ENCODE measurements at regions not wholly inside any gene's neighbourhood (a gene's known extent, or its start where the extent isn't known, plus 50 kb on each side); places are given as distances from the start of the nearest gene placed in this dataset.

- Mint-ChIP-seq H3K9me3 (no peaks in the 10 kb centered on the region), H3K36me3 (no peaks in the 10 kb centered on the region), H3K27me3 (peaks cover 21% of the 10 kb centered on the region), H3K27ac (no peak overlapping the region), H3K4me3 (peak overlapping the region in 1 of 4 donors; percentile 26), H3K4me1 (peaks cover 0 to 31% (median under 1%) of the 10 kb centered on the region in 4 donors)
- ATAC-seq (ENCODE audit: low read depth in 2 of 2) = no peak
- DNase-seq = no peak
- H3K27ac ChIP-seq (ENCODE audit: insufficient read depth, low read length, poor library complexity, severe bottlenecking) = no peak overlapping the region
- H3K9me3 ChIP-seq (ENCODE audit: control insufficient read depth in 2 of 2, low read length in 2 of 2) = no peaks in the 10 kb centered on the region
- H3K36me3 ChIP-seq (ENCODE audit: control insufficient read depth, insufficient read depth, low read length) = no peaks in the 10 kb centered on the region
- H3K4me3 ChIP-seq (ENCODE audit: low read depth, low read length) = no peak overlapping the region
- peaks cover 2% of the 10 kb centered on the region for H3K27me3 ChIP-seq (ENCODE audit: control insufficient read depth, insufficient read depth, low read length)
- H3K4me1 ChIP-seq (ENCODE audit: control insufficient read depth, insufficient read depth, low read length, poor library complexity, severe bottlenecking) = no peaks in the 10 kb centered on the region
Measured at GRCh38 chr3:44058868-44059203, 182.8 kb upstream of the TOPAZ1 start.

DNA sequence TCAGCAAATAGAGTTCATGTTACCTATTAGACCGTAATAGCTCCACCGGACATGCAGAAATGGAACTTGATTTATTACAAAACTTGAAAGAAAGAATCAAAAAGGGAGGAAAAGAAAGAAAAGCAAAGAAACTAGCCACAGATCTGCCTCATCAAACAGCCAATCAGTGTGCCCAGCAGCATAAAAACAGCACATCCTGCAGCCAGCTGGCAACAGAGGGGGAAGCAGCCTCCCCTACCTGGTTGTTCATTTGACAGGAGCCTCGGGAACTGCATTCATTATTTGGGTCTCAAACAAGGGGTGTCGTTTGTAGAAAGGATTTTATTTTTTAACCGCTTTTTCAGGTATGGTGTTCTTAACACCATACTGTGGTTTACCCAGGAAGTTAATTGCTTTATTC lies 181.5 kb upstream of the TOPAZ1 start:
- no peaks in the 10 kb centered on the region for H3K4me1 ChIP-seq (ENCODE audit: control insufficient read depth, insufficient read depth, low read length, poor library complexity, severe bottlenecking)
- H3K27ac ChIP-seq (ENCODE audit: insufficient read depth, low read length, poor library complexity, severe bottlenecking) = no peak overlapping the region
- H3K27me3 ChIP-seq (ENCODE audit: control insufficient read depth, insufficient read depth, low read length) = peaks cover 2% of the 10 kb centered on the region
- Mint-ChIP-seq H3K27ac (no peak overlapping the region), H3K27me3 (peaks cover 22% of the 10 kb centered on the region), H3K4me3 (peak overlapping the region in 1 of 4 donors; percentile 10), H3K36me3 (no peaks in the 10 kb centered on the region), H3K4me1 (peaks cover 0 to 31% (median under 1%) of the 10 kb centered on the region in 4 donors), H3K9me3 (no peaks in the 10 kb centered on the region)
- no peak for ATAC-seq (ENCODE audit: low read depth in 2 of 2)
- DNase-seq = peak in 1 of 3 donors; percentile 4
- no peaks in the 10 kb centered on the region for H3K36me3 ChIP-seq (ENCODE audit: control insufficient read depth, insufficient read depth, low read length)
- no peaks in the 10 kb centered on the region for H3K9me3 ChIP-seq (ENCODE audit: control insufficient read depth in 2 of 2, low read length in 2 of 2)
- H3K4me3 ChIP-seq (ENCODE audit: low read depth, low read length) = no peak overlapping the region

- H3K27ac Mint-ChIP-seq = no peak overlapping the region
- no peaks in the 10 kb centered on the region for H3K9me3 Mint-ChIP-seq
- no peaks in the 10 kb centered on the region for H3K36me3 ChIP-seq (ENCODE audit: control insufficient read depth, insufficient read depth, low read length)
- peaks cover 0 to 31% (median under 1%) of the 10 kb centered on the region in 4 donors for H3K4me1 Mint-ChIP-seq
- peaks cover 26% of the 10 kb centered on the region for H3K27me3 Mint-ChIP-seq
- H3K4me3 Mint-ChIP-seq = no peak overlapping the region
- H3K36me3 Mint-ChIP-seq = no peaks in the 10 kb centered on the region
- ATAC-seq (ENCODE audit: low read depth in 2 of 2) = no peak
- no peak overlapping the region for H3K4me3 ChIP-seq (ENCODE audit: low read depth, low read length)
- no peak overlapping the region for H3K27ac ChIP-seq (ENCODE audit: insufficient read depth, low read length, poor library complexity, severe bottlenecking)
- H3K4me1 ChIP-seq (ENCODE audit: control insufficient read depth, insufficient read depth, low read length, poor library complexity, severe bottlenecking) = no peaks in the 10 kb centered on the region
- peaks cover 2% of the 10 kb centered on the region for H3K27me3 ChIP-seq (ENCODE audit: control insufficient read depth, insufficient read depth, low read length)
- H3K9me3 ChIP-seq (ENCODE audit: control insufficient read depth in 2 of 2, low read length in 2 of 2) = no peaks in the 10 kb centered on the region
- no peak for DNase-seq
Measured at GRCh38 chr3:44061268-44061667, 180.4 kb upstream of the TOPAZ1 start.

DNA sequence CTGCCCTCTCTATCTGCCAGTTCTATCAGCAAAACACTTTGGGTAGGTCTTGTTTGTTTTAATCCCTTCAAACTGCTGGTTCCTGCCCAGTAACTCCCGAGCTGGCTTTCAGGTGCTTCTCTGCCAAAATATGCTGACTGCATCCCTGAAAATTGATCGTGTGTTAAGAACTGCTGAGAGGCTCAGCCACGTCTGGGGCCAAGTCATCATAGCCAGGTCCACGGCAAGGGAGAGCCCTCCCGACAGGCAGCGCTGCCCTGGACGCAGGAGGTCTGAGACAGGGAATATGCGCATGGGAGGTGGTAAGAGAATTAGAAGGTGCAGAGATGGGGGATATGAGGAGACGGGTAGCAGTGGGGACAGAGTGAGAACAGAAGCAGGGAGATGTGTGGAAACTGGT lies 179.7 kb upstream of the TOPAZ1 start:
- Histone ChIP-seq H3K9me3 (ENCODE audit: control insufficient read depth in 2 of 2, low read length in 2 of 2) (no peaks in the 10 kb centered on the region), H3K36me3 (ENCODE audit: control insufficient read depth, insufficient read depth, low read length) (no peaks in the 10 kb centered on the region), H3K4me1 (ENCODE audit: control insufficient read depth, insufficient read depth, low read length, poor library complexity, severe bottlenecking) (no peaks in the 10 kb centered on the region), H3K27ac (ENCODE audit: insufficient read depth, low read length, poor library complexity, severe bottlenecking) (no peak overlapping the region), H3K27me3 (ENCODE audit: control insufficient read depth, insufficient read depth, low read length) (peaks cover 2% of the 10 kb centered on the region), H3K4me3 (ENCODE audit: low read depth, low read length) (no peak overlapping the region)
- H3K27me3 Mint-ChIP-seq = peaks cover 26% of the 10 kb centered on the region
- DNase-seq = no peak
- H3K9me3 Mint-ChIP-seq = no peaks in the 10 kb centered on the region
- H3K4me3 Mint-ChIP-seq = no peak overlapping the region
- no peak for ATAC-seq (ENCODE audit: low read depth in 2 of 2)
- H3K36me3 Mint-ChIP-seq = no peaks in the 10 kb centered on the region
- peak overlapping the region in 1 of 3 donors; percentile 23 for H3K27ac Mint-ChIP-seq
- H3K4me1 Mint-ChIP-seq = peaks cover 0 to 31% (median under 1%) of the 10 kb centered on the region in 4 donors

DNA sequence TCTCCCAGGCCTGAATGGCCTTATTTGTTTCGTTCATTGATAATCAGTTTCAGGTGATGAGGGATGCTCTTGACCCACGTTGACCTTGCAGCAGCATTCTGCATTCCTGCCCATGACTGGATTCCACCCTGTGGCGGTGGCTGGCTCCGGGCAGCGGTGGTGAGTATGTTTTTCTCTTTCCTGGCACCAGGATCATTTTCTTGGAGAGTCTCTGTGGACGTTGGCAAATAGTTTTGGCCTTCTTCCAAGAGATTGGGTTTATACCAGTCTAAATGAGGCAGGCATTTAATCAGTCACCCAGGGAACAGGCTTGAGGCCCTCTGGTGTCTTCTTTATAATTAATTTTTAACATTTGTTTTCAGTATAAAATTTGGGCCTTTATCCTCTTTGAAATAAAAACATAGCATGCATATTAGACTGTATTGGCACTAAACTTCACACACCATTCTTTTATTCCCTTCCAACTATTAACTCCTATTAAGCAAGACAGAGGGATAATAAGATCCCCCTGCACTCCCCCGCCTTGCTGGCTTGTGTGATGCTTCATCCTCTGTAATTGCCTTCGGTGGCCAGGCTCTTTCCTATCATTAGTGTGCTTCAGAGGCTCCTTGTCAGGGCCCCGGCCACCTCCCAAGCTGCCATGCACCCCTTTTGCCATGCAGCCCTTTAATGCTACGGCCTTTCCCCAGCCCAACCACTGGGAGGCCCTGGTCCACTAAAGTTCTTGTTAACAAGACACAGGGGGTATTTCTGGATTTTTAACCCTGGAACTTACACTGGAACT lies 176.2 kb upstream of the TOPAZ1 start:
- no peak overlapping the region for H3K27ac Mint-ChIP-seq
- no peaks in the 10 kb centered on the region for H3K9me3 Mint-ChIP-seq
- H3K4me1 Mint-ChIP-seq = peaks cover 0 to 2% (median 0%) of the 10 kb centered on the region in 4 donors
- DNase-seq (no peak), ATAC-seq (ENCODE audit: low read depth in 2 of 2) (no peak)
- H3K4me3 ChIP-seq (ENCODE audit: low read depth, low read length) = no peak overlapping the region
- no peak overlapping the region for H3K27ac ChIP-seq (ENCODE audit: insufficient read depth, low read length, poor library complexity, severe bottlenecking)
- peaks cover 8% of the 10 kb centered on the region for H3K27me3 ChIP-seq (ENCODE audit: control insufficient read depth, insufficient read depth, low read length)
- no peaks in the 10 kb centered on the region for H3K9me3 ChIP-seq (ENCODE audit: control insufficient read depth in 2 of 2, low read length in 2 of 2)
- no peaks in the 10 kb centered on the region for H3K36me3 ChIP-seq (ENCODE audit: control insufficient read depth, insufficient read depth, low read length)
- H3K36me3 Mint-ChIP-seq = no peaks in the 10 kb centered on the region
- H3K4me3 Mint-ChIP-seq = no peak overlapping the region
- H3K4me1 ChIP-seq (ENCODE audit: control insufficient read depth, insufficient read depth, low read length, poor library complexity, severe bottlenecking) = no peaks in the 10 kb centered on the region
- peaks cover 28% of the 10 kb centered on the region for H3K27me3 Mint-ChIP-seq

DNA sequence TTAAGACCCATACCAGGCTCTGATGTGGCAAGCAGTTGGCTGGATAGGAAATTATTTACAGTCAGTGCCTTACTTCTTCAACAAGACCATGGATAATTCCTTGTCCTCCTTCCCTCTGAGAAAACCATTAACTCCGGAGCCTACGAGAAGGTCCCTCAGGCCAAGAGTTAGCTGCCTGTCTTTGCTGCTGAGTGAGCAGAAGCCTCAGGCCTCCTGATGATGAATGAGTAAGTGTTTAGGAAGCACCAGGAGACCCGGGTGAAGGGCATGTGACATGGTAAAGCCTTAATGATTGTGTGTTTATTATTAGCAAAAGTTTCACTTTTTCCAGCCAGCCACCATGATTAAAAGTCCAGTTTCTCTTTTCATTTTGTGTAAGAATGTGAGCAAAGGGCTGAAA lies 174.9 kb upstream of the TOPAZ1 start:
- H3K9me3 Mint-ChIP-seq = no peaks in the 10 kb centered on the region
- ATAC-seq (ENCODE audit: low read depth in 2 of 2) (no peak), DNase-seq (no peak)
- H3K4me3 Mint-ChIP-seq = no peak overlapping the region
- Histone ChIP-seq H3K27ac (ENCODE audit: insufficient read depth, low read length, poor library complexity, severe bottlenecking) (no peak overlapping the region), H3K4me3 (ENCODE audit: low read depth, low read length) (no peak overlapping the region), H3K4me1 (ENCODE audit: control insufficient read depth, insufficient read depth, low read length, poor library complexity, severe bottlenecking) (no peaks in the 10 kb centered on the region), H3K9me3 (ENCODE audit: control insufficient read depth in 2 of 2, low read length in 2 of 2) (no peaks in the 10 kb centered on the region), H3K27me3 (ENCODE audit: control insufficient read depth, insufficient read depth, low read length) (peaks cover 10% of the 10 kb centered on the region), H3K36me3 (ENCODE audit: control insufficient read depth, insufficient read depth, low read length) (no peaks in the 10 kb centered on the region)
- peaks cover 26% of the 10 kb centered on the region for H3K27me3 Mint-ChIP-seq
- no peaks in the 10 kb centered on the region for H3K4me1 Mint-ChIP-seq
- H3K36me3 Mint-ChIP-seq = no peaks in the 10 kb centered on the region
- H3K27ac Mint-ChIP-seq = no peak overlapping the region

GRCh38 chr3:44067431-44067830 lies 174.3 kb upstream of the TOPAZ1 start:
- Mint-ChIP-seq H3K36me3 (no peaks in the 10 kb centered on the region), H3K4me1 (no peaks in the 10 kb centered on the region), H3K27me3 (peaks cover 26% of the 10 kb centered on the region), H3K27ac (no peak overlapping the region), H3K9me3 (no peaks in the 10 kb centered on the region), H3K4me3 (no peak overlapping the region)
- Histone ChIP-seq H3K36me3 (ENCODE audit: control insufficient read depth, insufficient read depth, low read length) (no peaks in the 10 kb centered on the region), H3K9me3 (ENCODE audit: control insufficient read depth in 2 of 2, low read length in 2 of 2) (no peaks in the 10 kb centered on the region), H3K4me1 (ENCODE audit: control insufficient read depth, insufficient read depth, low read length, poor library complexity, severe bottlenecking) (no peaks in the 10 kb centered on the region), H3K27ac (ENCODE audit: insufficient read depth, low read length, poor library complexity, severe bottlenecking) (no peak overlapping the region), H3K27me3 (ENCODE audit: control insufficient read depth, insufficient read depth, low read length) (peaks cover 8% of the 10 kb centered on the region), H3K4me3 (ENCODE audit: low read depth, low read length) (no peak overlapping the region)
- ATAC-seq (ENCODE audit: low read depth in 2 of 2) (no peak), DNase-seq (no peak)

DNA sequence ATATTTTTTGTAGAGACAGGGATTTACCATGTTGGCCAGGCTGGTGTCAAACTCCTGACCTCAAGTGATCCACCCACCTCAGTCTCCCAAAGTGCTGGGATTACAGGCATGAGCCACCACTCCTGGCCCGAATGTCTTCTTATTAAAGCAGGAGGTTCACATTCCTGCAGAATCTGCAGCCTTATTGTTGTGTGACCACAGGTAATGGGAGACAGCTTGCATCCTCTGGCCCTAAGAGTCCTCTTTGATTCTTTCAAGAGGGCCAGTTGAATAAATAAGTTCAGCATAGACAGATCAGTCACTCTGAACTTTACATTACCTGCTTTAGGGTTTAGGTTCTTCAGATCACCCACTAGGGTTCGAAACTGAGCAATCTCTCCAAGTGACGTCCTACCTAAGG lies 172.9 kb upstream of the TOPAZ1 start:
- no peak overlapping the region for H3K4me3 ChIP-seq (ENCODE audit: low read depth, low read length)
- no peaks in the 10 kb centered on the region for H3K36me3 Mint-ChIP-seq
- H3K9me3 ChIP-seq (ENCODE audit: control insufficient read depth in 2 of 2, low read length in 2 of 2) = no peaks in the 10 kb centered on the region
- no peaks in the 10 kb centered on the region for H3K9me3 Mint-ChIP-seq
- H3K27ac Mint-ChIP-seq = no peak overlapping the region
- no peaks in the 10 kb centered on the region for H3K36me3 ChIP-seq (ENCODE audit: control insufficient read depth, insufficient read depth, low read length)
- peaks cover 8% of the 10 kb centered on the region for H3K27me3 ChIP-seq (ENCODE audit: control insufficient read depth, insufficient read depth, low read length)
- no peak overlapping the region for H3K27ac ChIP-seq (ENCODE audit: insufficient read depth, low read length, poor library complexity, severe bottlenecking)
- no peak for DNase-seq
- ATAC-seq (ENCODE audit: low read depth in 2 of 2) = no peak
- peaks cover 26% of the 10 kb centered on the region for H3K27me3 Mint-ChIP-seq
- H3K4me1 Mint-ChIP-seq = no peaks in the 10 kb centered on the region
- no peak overlapping the region for H3K4me3 Mint-ChIP-seq
- no peaks in the 10 kb centered on the region for H3K4me1 ChIP-seq (ENCODE audit: control insufficient read depth, insufficient read depth, low read length, poor library complexity, severe bottlenecking)

All from CD4-positive, CD25-positive, alpha-beta regulatory T cell (primary cell).